ENCODE measurements at regions not wholly inside any gene's neighbourhood (a gene's known extent, or its start where the extent isn't known, plus 50 kb on each side); places are given as distances from the start of the nearest gene placed in this dataset.

GRCh38 chr13:78758549-78758948, 99.6 kb upstream of the OBI1 start:
- Histone ChIP-seq H2BK120ac (replicated peaks; ENCODE audit: low read depth, low read length) (no peak overlapping the region), H3K4me3 (ENCODE audit: extremely low read depth in 1 of 4, insufficient read depth in 2 of 4, low read depth in 3 of 4, low read length in 4 of 4) (no peak overlapping the region), H2BK20ac (ENCODE audit: low read length) (no peak overlapping the region), H4K5ac (ENCODE audit: insufficient read length, low read depth, low read length) (no peak overlapping the region), H3K23me2 (ENCODE audit: low read depth, low read length) (no peaks in the 10 kb centered on the region), H3K9ac (replicated peaks in 1 of 4; ENCODE audit: extremely low read depth in 1 of 4, low read depth in 3 of 4, low read length in 3 of 4) (no peak overlapping the region), H3K56ac (replicated peaks; ENCODE audit: insufficient read length, low read depth, low read length) (no peak overlapping the region), H3K18ac (ENCODE audit: extremely low read depth, low read length) (no peak overlapping the region), H3K14ac (ENCODE audit: insufficient read length) (no peak overlapping the region), H3K79me1 (ENCODE audit: low read depth, low read length) (no peaks in the 10 kb centered on the region), H3K23ac (ENCODE audit: insufficient read length) (no peak overlapping the region), H3K79me2 (ENCODE audit: control insufficient read depth in 1 of 2, insufficient read depth in 2 of 2, low read length in 2 of 2) (no peaks in the 10 kb centered on the region), H4K20me1 (replicated peaks in 1 of 2; ENCODE audit: control insufficient read depth in 1 of 2, insufficient read depth in 2 of 2, low read length in 2 of 2) (no peaks in the 10 kb centered on the region), H4K8ac (ENCODE audit: extremely low read depth, insufficient read depth, low read length) (no peak overlapping the region), H3K4ac (replicated peaks; ENCODE audit: insufficient read length, low read depth, low read length) (no peak overlapping the region), H2BK12ac (ENCODE audit: low read depth, low read length) (no peak overlapping the region), H2AFZ (ENCODE audit: low read length) (no peak overlapping the region), H2BK15ac (ENCODE audit: low read length) (no peak overlapping the region), H3K4me2 (ENCODE audit: insufficient read depth in 1 of 2, low read depth in 2 of 2, low read length in 2 of 2) (no peak overlapping the region), H3K27me3 (replicated peaks in 1 of 4; ENCODE audit: control insufficient read depth in 3 of 4, extremely low read depth in 1 of 4, insufficient read depth in 3 of 4, low read length in 3 of 4) (peaks cover 0 to 2% (median 0%) of the 10 kb centered on the region in 4 experiments; a peak in 1 of 7 replicates), H3K36me3 (ENCODE audit: control insufficient read depth in 2 of 4, insufficient read depth in 4 of 4, low read length in 3 of 4) (no peaks in the 10 kb centered on the region), H3K9me3 (ENCODE audit: insufficient read depth in 2 of 2, low read depth in 1 of 2, low read length in 1 of 2) (no peaks in the 10 kb centered on the region), H3K27ac (ENCODE audit: low read depth, low read length) (no peak overlapping the region), H3K4me1 (replicated peaks in 1 of 4; ENCODE audit: control insufficient read depth in 3 of 4, insufficient read depth in 4 of 4, low read length in 3 of 4) (peaks cover 0 to 6% (median 2%) of the 10 kb centered on the region in 4 experiments; a peak in 3 of 7 replicates), H4K91ac (replicated peaks; ENCODE audit: insufficient read length, low read length) (no peak overlapping the region), H2BK5ac (ENCODE audit: low read depth, low read length) (no peak overlapping the region), H2AK5ac (ENCODE audit: low read depth, low read length) (no peak overlapping the region)
- DNase-seq (ENCODE audit: low read depth in 1 of 2, low spot score in 2 of 2) = no peak
- WGBS, 2 experiments (ENCODE audit: extremely low coverage in 1 of 2, insufficient coverage in 1 of 2, insufficient read length in 1 of 2, insufficient replicate concordance in 2 of 2, low coverage in 1 of 2, low lambda C conversion rate in 2 of 2, missing lambda C conversion rate in 1 of 2) = 91% methylated on average over 4 of the region's 4 CpGs; no CpG with 5 or more reads in 1 of the 2 experiments
- FAIRE-seq = no peak
- CTCF ChIA-PET (ENCODE audit: partially characterized antibody) = interaction anchor here (0.9 kb wide), 1 partner anchor 8 kb away, joined by 3 read pairs; no protein-coding TSS in a partner anchor
- POLR2A ChIA-PET (ENCODE audit: partially characterized antibody) = no interaction called here
- TF ChIP-seq ATF2 (IDR thresholded peaks at IDR 0.05; ENCODE audit: low read length) = no peak
- TF ChIP-seq HDAC2 (IDR thresholded peaks at IDR 0.05; ENCODE audit: borderline replicate concordance in 1 of 2, low read depth in 2 of 2, low read length in 2 of 2) = no peak

All from H1 (cell line).